WERI-Rb-1 (cell line): ENCODE measurements at regions not wholly inside any gene's neighbourhood (a gene's known extent, or its start where the extent isn't known, plus 50 kb on each side); places are given as distances from the start of the nearest gene placed in this dataset.

Source experiments
- DNase-seq: peaks from one replicate; pipeline ENCODE4 v3.0.0-alpha.2; 2020
- H3K27ac ChIP-seq: fragments of 250-450 bp; sonication (Bioruptor Pico); 2 replicates; pipeline ENCODE4 v1.5.1; 2020; ENCODE audit warnings: mild to moderate bottlenecking, moderate library complexity
- H3K27me3 ChIP-seq: fragments of 250-450 bp; sonication (Bioruptor Pico); 2 replicates; pipeline ENCODE4 v1.5.1; 2021; ENCODE audit warnings: mild to moderate bottlenecking, low read depth, moderate library complexity; ENCODE audit not compliant: insufficient read depth, severe bottlenecking
- H3K36me3 ChIP-seq: fragments of 250-450 bp; sonication (Bioruptor Pico); 2 replicates; pipeline ENCODE4 v1.5.1; 2020; ENCODE audit warnings: mild to moderate bottlenecking, moderate library complexity
- H3K4me3 ChIP-seq: 2 replicates; pipeline ENCODE4 v1.5.1; 2011; ENCODE audit warnings: low read depth, mild to moderate bottlenecking, control low read depth, low read length
- H3K9me3 ChIP-seq: fragments of 250-450 bp; sonication (Bioruptor Pico); 2 replicates; pipeline ENCODE4 v1.5.1; 2021; ENCODE audit warnings: mild to moderate bottlenecking, moderate library complexity; ENCODE audit not compliant: severe bottlenecking
- TF ChIP-seq, protein P1 (sequence below): IDR thresholded peaks from 2 replicates; pipeline ENCODE4 v1.5.1; 2011; ENCODE audit warnings: low read depth, mild to moderate bottlenecking, control low read depth, inconsistent platforms, low read length

DNA sequence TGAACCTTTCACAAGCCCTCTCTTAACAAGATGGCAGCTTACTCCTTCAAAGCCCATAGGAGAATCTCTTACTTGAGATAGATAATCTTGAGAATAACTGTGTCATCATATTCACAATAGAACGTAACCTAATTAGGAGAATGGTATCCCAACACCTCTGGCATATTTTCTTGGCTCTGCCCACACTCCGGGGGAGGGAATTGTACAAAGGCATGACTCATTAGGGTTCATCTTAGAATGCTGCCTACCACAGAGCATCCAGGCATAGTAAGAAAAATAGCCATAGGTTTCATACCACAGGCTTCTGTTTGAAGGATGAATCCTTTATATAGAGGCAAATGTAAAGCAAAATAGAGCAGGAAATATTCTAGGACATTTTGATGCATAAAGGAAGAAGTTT lies 1100.6 kb upstream of the CITED2 start:
- Histone ChIP-seq H3K9me3 (no peaks in the 10 kb centered on the region), H3K36me3 (no peaks in the 10 kb centered on the region), H3K27ac (no peak overlapping the region), H3K27me3 (no peaks in the 10 kb centered on the region), H3K4me3 (no peak overlapping the region)
- TF ChIP-seq, protein P1, sequence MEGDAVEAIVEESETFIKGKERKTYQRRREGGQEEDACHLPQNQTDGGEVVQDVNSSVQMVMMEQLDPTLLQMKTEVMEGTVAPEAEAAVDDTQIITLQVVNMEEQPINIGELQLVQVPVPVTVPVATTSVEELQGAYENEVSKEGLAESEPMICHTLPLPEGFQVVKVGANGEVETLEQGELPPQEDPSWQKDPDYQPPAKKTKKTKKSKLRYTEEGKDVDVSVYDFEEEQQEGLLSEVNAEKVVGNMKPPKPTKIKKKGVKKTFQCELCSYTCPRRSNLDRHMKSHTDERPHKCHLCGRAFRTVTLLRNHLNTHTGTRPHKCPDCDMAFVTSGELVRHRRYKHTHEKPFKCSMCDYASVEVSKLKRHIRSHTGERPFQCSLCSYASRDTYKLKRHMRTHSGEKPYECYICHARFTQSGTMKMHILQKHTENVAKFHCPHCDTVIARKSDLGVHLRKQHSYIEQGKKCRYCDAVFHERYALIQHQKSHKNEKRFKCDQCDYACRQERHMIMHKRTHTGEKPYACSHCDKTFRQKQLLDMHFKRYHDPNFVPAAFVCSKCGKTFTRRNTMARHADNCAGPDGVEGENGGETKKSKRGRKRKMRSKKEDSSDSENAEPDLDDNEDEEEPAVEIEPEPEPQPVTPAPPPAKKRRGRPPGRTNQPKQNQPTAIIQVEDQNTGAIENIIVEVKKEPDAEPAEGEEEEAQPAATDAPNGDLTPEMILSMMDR: no peak
- no peak for DNase-seq

DNA sequence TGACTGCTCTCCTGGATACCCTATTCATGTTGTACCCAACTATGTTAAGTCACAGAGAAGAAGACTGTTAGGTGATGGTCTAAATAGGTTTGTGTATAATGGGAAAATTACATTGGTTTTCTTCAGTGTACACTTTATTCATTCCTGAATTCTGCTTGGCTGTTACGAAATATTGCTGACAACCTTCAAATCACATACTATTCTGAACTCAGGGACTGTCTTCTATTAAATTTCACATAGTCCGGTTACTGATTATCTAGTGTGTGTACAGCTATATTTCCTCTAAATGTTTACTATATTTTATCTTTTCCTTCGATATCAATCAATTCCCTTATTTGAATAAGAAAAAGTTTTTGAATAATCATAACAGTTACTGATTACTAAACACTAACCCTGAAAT lies 1090.3 kb upstream of the CITED2 start:
- TF ChIP-seq, protein P1: no peak
- DNase-seq: no peak
- H3K36me3 ChIP-seq: no peaks in the 10 kb centered on the region
- no peaks in the 10 kb centered on the region for H3K27me3 ChIP-seq
- no peak overlapping the region for H3K4me3 ChIP-seq
- H3K27ac ChIP-seq: no peak overlapping the region
- H3K9me3 ChIP-seq: no peaks in the 10 kb centered on the region

DNA sequence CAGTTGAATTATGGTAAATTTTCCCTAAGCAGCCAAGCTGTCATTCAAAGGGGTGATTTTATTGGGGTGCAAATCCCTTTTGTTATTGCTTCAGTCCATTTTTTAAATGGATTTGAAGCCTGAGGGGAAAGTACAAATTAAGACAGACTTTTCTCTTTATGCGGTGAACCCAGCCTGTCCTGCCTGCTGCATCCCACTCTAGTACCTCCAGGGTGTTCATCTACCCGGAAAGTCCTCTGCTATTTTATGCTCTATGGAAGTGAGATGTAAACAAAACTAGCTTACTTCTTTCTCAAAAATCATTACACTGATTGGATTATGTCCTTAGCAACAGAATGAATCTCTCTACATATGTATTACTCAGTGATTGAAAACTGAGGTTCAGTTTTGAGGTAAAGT lies 1088.9 kb upstream of the CITED2 start:
- H3K27me3 ChIP-seq: no peaks in the 10 kb centered on the region
- no peaks in the 10 kb centered on the region for H3K9me3 ChIP-seq
- no peaks in the 10 kb centered on the region for H3K36me3 ChIP-seq
- H3K4me3 ChIP-seq: no peak overlapping the region
- DNase-seq: no peak
- TF ChIP-seq, protein P1: no peak
- no peak overlapping the region for H3K27ac ChIP-seq

DNA sequence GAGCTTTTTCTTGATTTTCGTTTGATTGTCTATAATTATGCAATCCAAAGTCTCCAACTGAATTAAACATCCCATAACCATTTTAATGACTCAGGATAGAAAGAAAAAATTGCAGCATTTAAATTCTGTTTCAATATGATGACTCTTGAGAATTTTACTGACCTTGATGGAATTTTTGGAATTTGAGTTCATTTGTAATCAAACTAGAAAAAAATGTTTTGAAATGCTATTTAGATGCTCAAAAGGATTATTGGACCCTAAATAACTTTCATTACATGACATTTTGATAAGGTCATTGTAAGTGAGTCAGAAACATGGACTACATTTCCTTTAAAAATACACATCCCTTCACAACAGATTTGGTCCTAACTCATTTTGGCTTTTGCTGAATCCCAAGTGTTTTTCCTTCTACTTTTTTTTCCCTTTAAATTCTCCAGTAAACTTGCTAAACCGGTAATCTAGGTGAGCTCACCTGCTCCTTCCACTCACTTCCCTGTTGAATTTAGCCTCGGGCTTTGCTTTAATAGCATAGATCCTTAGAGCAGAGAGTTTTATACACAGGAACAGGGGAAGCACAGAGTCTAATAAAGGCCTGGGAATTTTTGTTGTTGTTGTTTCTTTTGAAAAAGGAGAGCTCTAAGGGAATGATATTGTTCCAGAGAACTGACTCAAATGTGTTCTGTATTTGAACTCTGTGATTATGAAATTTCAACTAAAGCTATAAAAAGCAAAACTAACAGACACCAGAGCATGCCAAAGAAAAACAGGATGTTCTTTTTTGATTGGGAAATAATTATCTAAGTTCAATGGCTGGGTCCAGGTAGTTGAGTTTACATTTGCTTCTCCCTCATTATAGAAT lies 1088.2 kb upstream of the CITED2 start:
- Histone ChIP-seq H3K36me3 (no peaks in the 10 kb centered on the region), H3K27me3 (no peaks in the 10 kb centered on the region), H3K27ac (no peak overlapping the region), H3K4me3 (no peak overlapping the region), H3K9me3 (no peaks in the 10 kb centered on the region)
- TF ChIP-seq, protein P1: no peak
- no peak for DNase-seq

DNA sequence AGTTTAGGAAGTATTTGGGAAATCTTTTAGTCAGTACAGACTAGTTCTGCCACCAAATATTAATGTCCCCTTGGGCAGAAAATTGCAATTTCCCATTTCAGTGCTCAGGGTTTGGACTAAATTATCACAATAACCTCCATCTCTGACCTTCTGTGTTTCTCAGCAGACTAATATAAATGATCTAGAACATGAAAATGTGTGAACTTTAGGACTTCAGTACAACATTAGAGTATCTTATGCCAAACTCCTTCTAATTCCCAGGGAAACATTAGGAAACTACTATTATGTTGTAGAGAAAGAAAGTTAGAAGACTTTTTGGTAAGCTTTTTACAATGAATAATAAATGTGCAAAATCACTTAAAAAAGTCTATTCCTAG lies 1087.6 kb upstream of the CITED2 start:
- H3K27me3 ChIP-seq: no peaks in the 10 kb centered on the region
- no peak overlapping the region for H3K4me3 ChIP-seq
- H3K36me3 ChIP-seq: no peaks in the 10 kb centered on the region
- DNase-seq: no peak
- no peaks in the 10 kb centered on the region for H3K9me3 ChIP-seq
- TF ChIP-seq, protein P1: no peak
- no peak overlapping the region for H3K27ac ChIP-seq

DNA sequence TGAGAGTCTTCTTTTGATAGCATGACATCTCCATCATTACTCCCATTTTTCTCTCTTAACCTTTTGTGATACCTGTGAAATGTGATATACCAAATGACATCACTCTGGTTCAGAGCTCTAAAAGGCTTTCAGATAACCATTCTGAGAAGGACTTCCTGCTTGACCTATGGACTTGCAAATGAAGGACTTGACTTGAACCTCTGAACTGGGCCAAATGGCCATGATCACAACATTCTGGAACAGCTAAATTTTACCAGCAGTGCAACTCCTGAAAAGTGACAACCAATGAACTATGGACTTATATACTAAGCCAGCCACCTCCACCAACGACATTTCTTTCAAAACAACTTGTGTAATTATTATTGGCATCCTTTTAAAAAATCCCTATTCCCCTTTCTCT lies 1085.8 kb upstream of the CITED2 start:
- no peak overlapping the region for H3K27ac ChIP-seq
- TF ChIP-seq, protein P1: no peak
- no peak for DNase-seq
- no peak overlapping the region for H3K4me3 ChIP-seq
- H3K27me3 ChIP-seq: no peaks in the 10 kb centered on the region
- H3K36me3 ChIP-seq: no peaks in the 10 kb centered on the region
- H3K9me3 ChIP-seq: no peaks in the 10 kb centered on the region
